ENCODE measurements at regions not wholly inside any gene's neighbourhood (a gene's known extent, or its start where the extent isn't known, plus 50 kb on each side); places are given as distances from the start of the nearest gene placed in this dataset.

DNA sequence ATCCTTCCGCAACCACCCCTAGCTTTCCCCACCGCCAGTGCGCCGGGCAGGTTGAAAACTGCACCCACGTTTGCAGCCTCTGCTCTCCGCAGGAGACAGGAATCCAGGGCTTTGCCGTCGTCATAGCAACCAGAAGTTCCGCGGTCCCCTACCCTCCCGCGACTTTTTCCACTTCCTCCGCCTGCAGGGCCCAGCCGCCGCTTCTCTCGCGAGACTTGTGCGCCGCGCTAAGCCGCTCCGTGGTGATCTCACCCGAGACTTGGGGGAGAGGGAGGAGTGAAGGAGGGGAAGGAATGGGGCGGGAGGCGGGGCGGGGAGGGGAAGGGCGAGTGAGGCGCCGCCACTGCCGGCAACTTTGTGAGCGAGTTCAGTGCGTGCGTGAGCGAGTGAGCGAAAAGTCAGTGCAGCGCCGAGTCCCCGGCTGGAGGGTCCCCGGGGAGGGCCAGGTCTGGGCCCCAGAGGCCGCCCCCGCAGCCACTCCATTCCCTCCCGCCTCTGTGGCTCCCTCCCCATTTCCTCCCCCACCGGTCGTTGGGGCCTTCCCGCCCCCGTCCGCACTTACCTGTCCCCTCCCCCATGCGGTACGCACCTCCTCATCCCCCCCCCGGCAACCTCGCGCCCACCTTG is 413.0 kb downstream of the PCNX1 start, which contains the start of gene SIPA1L1 (continued):
- TF ChIP-seq CEBPG (CRISPR knock-in tag; IDR thresholded peaks at IDR 0.05) (no peak), CEBPG (tag; conservative IDR thresholded peaks at IDR 0.05 in 1 of 2, IDR thresholded peaks at IDR 0.05 in 1 of 2) (no peak), ZNF77 (CRISPR knock-in tag; IDR thresholded peaks at IDR 0.05) (no peak), XRCC4 (IDR thresholded peaks at IDR 0.05; ENCODE audit: extremely low read depth, insufficient read depth, insufficient read length) (no peak), TFE3 (CRISPR knock-in tag; IDR thresholded peaks at IDR 0.05) (no peak), HMG20A (CRISPR knock-in tag; conservative IDR thresholded peaks at IDR 0.05) (no peak), ZSCAN32 (CRISPR knock-in tag; IDR thresholded peaks at IDR 0.05) (no peak), SLC30A9 (CRISPR knock-in tag; IDR thresholded peaks at IDR 0.05) (no peak), RBM25 (IDR thresholded peaks at IDR 0.05; ENCODE audit: low read depth, low read length, severe bottlenecking) (peak; percentile 50), ARID3A (IDR thresholded peaks at IDR 0.05; ENCODE audit: borderline replicate concordance, low read depth, low read length) (no peak), HMBOX1 (IDR thresholded peaks at IDR 0.05) (peak; percentile 37; the same call in 1 of the 2 replicates)
- TF ChIP-seq, protein P1, sequence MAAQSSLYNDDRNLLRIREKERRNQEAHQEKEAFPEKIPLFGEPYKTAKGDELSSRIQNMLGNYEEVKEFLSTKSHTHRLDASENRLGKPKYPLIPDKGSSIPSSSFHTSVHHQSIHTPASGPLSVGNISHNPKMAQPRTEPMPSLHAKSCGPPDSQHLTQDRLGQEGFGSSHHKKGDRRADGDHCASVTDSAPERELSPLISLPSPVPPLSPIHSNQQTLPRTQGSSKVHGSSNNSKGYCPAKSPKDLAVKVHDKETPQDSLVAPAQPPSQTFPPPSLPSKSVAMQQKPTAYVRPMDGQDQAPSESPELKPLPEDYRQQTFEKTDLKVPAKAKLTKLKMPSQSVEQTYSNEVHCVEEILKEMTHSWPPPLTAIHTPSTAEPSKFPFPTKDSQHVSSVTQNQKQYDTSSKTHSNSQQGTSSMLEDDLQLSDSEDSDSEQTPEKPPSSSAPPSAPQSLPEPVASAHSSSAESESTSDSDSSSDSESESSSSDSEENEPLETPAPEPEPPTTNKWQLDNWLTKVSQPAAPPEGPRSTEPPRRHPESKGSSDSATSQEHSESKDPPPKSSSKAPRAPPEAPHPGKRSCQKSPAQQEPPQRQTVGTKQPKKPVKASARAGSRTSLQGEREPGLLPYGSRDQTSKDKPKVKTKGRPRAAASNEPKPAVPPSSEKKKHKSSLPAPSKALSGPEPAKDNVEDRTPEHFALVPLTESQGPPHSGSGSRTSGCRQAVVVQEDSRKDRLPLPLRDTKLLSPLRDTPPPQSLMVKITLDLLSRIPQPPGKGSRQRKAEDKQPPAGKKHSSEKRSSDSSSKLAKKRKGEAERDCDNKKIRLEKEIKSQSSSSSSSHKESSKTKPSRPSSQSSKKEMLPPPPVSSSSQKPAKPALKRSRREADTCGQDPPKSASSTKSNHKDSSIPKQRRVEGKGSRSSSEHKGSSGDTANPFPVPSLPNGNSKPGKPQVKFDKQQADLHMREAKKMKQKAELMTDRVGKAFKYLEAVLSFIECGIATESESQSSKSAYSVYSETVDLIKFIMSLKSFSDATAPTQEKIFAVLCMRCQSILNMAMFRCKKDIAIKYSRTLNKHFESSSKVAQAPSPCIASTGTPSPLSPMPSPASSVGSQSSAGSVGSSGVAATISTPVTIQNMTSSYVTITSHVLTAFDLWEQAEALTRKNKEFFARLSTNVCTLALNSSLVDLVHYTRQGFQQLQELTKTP (IDR thresholded peaks at IDR 0.05; ENCODE audit: low read depth in 1 of 2, partially characterized antibody in 2 of 2), result no peak
- TF ChIP-seq, protein P2, sequence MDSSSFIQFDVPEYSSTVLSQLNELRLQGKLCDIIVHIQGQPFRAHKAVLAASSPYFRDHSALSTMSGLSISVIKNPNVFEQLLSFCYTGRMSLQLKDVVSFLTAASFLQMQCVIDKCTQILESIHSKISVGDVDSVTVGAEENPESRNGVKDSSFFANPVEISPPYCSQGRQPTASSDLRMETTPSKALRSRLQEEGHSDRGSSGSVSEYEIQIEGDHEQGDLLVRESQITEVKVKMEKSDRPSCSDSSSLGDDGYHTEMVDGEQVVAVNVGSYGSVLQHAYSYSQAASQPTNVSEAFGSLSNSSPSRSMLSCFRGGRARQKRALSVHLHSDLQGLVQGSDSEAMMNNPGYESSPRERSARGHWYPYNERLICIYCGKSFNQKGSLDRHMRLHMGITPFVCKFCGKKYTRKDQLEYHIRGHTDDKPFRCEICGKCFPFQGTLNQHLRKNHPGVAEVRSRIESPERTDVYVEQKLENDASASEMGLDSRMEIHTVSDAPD (CRISPR knock-in tag; IDR thresholded peaks at IDR 0.05), result no peak

All from K562 (cell line).